Nucleus accumbens (tissue), 56 donors: ENCODE measurements at regions not wholly inside any gene's neighbourhood (a gene's known extent, or its start where the extent isn't known, plus 50 kb on each side); places are given as distances from the start of the nearest gene placed in this dataset.

ENCODE experiments used
- DNase-seq, 56 donors: peaks; one replicate each; lab custom pipeline; 2025; lab: John Stamatoyannopoulos, UW

DNA sequence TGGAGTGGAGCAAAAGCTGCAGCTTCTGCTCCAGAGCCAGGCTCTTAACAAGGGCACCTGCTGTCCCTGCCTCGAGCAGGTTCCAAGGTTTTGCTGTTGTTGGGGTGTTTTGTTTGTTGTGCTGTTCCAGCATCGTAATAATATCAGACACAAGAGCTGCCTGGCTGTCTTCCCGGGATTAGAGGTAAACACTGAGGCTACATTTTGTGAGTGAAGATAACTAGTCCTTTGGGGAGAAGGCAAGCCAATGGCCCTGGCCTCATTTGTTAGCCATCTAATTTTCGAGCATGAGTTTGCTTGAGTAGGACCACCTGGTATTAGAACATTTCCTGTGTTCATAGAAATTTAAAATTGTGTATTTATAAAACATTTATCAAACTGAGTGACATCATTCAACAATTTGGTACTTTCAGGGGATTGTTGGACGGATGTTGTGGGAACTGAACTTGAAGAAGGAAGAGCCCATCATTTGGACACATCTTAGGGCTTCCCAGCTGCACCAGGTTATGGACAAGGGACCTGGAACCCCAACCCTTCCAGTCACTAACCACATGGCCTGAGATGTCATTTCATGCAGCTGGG, 555.0 kb downstream of the TNS3 start:
- no peak for DNase-seq

DNA sequence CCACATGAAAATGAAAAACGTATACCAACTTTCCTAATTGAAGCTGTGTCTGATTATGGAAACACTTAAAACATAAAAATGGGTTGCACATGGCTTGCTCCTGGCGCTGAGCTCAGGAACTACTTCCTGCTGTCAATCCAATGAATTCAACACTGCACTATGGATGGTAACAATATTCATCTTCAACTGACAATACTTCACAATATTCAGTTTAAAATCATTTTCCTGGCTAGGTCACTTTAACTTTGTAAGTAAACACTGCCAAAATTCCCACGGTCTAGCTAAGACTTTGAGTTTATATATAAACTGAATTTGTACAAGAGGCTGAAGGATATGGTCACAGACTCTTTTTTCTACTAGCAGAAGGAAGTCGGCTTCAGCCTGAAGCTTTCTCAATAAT, 556.9 kb downstream of the TNS3 start:
- DNase-seq: no peak

DNA sequence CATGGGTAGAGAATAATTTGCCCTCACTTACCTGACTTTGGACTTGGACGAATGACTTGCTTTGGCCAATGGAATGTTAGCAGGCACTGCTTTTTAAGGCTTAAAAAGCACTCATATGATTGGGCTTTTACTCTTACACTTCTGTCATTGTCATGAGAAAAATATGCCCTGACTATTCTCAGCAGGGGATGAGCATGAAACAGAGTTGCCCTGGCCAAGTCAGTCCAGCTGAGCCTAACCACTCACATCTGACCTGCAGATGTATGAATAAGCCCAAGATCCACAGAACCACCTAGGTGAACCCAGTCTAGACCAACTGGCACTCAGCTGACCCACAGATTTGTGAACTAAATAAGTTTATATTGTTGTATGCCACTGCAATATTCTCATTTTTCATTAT, 573.5 kb downstream of the TNS3 start:
- no peak for DNase-seq

DNA sequence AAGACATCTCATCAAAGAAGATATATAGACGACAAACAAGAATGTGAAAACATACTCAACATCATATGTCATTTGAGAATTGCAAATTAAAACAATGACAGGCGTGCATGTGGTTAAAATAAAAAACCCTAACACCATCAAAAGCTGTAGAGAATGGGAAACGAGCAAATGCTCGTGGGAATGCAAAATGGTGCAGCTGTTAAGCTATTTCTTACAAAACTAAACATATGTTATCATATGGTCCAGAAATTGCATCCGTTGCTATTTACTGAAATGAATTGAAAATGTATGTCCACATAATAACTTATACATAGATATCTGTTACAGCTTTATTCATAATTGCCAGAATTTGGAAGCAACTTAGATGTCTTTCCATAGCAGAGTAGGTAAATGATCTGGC, 574.4 kb downstream of the TNS3 start:
- DNase-seq: no peak

DNA sequence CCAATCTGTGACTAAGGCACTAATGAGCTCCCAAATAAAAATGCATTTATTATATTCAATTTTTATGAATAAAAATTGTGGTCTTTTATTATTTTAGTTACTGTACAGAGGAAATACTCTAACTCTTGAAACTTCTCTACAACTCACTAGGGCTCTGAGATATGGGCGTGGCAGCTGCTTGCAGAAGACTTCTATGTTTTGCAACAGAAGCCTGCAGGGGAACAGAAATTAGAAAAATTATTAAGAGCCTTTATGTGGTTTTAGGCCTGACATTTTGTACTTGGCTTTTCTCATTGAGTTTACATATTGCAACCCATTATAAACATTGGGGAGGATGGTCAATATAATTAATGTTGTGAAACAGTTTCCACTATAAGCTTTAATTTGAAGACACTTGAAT, 581.4 kb downstream of the TNS3 start:
- no peak for DNase-seq

DNA sequence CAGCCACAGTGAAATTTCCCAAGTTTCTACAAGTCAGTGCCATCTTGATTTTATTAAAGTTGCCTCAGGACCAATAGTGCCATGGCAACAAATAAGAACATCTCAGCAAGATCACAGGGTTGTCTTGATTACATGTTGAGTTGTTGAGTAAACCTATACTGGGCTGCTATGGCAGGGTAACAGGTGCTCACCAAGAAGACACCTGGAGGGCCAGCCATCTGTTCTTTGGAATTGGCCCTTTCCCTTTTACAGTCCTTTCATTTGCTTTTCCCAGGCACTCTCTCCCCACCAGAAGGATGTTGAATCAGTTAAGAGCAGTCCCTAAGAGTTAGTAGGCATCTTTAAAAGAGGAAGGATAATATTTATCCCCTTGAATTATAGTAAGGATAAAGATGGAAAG, 582.0 kb downstream of the TNS3 start:
- no peak for DNase-seq

DNA sequence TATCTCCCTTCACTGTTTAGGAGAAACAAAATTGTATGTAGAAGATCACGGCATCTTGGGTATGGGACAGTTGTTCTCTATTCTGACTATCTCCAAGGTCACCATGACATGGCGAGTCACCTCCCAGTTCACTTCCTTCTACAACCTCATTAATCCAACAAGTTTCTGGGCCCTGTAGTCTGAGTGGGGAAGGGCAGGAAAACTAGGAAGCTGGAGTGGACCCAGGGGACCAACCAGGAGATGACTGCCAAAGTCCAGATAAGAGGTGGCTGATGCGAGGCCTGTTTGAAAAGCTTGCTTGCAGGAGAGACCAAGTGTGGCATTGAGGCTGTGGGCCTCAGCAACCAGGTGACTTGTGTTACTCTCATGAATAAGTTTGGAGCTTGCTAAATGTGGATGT, 584.9 kb downstream of the TNS3 start:
- no peak for DNase-seq

DNA sequence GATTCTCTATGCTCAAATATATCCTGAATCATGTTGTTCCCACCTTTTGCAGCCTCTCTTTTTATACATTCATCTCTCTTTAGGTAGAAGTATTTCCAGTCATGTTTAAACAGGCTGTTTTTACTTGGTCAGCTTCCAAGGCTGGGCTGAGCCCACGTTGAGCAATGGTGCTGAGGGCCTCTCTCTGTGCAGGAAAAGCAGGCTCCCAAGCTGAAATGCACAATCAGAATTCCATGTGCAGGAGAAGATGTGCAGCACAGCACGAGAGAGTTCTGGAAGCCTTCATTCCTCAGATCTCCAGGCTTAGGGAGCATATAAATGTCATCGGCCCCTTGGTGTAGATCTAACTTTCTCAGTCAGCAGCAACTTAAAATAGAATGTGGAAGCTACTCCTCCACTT, 588.5 kb downstream of the TNS3 start:
- no peak for DNase-seq

DNA sequence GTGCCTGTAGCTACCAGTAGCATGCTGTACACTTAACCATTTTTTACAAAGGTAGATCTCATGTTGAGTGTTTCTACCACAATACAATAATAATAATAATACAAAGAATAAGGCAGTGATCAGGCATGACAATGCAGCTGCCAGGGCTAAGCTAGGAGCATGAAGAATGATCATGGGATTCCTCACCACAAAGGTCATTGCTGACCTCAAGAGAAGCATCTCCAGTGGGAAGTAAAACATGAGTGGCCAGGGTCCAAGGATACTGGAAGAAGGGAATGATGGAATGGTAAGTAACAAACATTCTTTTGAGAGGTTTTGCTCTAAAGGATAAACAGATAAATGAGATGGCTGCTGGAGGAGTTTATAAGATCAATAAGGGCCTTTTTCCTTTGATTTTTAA, 591.1 kb downstream of the TNS3 start:
- no peak for DNase-seq

DNA sequence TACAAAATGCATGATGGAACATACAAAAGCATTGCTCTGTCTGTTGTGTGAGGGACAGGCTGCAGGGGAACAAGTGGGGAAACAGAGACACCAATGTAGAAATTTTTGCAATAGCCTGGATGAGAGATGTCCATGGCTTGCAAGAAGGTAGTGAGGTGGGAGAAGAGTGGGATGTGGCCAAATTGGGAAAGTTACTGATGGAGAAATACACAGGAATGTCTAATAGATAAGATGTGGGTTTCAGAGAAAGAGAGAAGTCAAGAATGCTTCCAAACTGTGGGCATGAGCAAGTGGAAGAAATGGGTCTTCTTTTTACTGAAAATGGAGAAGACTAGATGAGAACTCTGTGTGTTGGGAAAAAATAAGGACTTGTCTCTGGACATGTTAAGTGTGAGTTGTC, 592.7 kb downstream of the TNS3 start:
- no peak for DNase-seq

DNA sequence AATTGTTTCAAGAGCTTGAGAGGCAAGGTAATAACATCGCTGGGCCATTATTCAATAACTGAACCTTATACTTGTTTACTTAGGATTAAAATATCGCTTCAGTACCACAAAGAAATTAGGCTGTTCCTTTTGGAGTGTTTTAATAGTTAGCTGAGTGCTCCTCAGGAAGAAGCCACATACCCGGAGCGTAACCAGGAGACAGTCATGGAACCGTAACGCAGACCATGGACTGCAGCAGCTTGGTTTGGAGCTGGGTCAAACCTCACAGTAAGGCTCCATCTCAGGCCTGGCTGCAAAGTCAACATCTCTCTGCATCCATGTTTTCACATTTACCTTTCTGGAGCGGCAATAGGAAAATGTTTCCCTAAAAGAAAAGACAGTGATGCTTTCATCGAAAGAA, 599.0 kb downstream of the TNS3 start:
- no peak for DNase-seq

DNA sequence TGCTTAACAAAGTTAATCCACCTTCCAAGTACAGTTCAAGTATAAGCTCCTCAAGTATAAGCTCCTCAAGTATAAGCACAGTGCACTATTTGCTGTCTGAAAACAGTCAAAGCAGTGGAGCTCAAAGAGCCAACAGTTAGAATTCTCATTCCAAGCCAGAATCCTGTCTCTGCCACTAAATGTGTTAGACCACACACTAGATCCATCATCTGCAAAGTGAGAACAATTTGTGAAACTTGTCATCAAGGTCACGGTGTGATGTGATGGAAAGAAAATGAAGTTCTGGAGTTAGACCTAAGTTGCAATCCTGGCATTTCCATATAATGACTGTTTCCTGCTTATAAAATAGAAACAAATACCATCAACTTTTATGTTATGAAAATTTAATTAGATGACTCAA, 602.5 kb downstream of the TNS3 start:
- no peak for DNase-seq

DNA sequence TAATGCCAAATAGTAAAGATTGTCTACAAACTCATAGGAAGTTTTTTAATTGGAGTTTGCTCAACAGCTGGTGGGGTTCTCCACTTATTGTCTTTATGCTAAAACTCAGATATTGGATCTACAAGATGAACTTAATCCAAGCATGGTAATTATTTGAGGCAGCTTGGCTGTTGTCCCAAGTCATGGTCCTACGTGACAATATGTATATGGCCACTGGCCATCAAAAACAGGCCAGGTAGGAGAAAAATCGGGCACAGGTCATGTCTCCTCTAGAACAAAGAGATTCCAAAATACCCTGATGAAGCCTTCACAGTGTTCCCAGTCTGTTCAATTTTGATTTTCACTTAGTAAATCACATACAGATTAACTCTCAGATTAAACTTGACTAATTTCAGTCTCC, 606.4 kb downstream of the TNS3 start:
- DNase-seq: no peak

DNA sequence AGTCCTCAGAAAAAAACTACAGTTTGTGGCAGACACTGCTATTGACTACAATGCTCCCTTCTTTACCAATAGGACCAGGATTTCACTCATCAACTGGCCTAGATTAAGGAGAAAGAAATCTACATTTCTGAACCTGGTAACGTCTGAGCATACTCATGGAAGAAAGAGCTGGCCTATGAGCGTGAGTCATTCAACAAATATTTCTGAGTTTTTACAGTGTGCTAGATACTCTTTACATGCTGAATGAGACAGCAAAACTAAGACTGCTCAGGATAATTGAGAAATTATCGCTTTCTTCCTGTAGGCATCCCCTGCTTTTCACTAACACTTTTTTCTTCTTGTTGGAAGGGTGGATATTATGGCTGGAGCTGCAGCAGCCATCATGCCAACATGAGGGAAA, 609.7 kb downstream of the TNS3 start:
- no peak for DNase-seq

DNA sequence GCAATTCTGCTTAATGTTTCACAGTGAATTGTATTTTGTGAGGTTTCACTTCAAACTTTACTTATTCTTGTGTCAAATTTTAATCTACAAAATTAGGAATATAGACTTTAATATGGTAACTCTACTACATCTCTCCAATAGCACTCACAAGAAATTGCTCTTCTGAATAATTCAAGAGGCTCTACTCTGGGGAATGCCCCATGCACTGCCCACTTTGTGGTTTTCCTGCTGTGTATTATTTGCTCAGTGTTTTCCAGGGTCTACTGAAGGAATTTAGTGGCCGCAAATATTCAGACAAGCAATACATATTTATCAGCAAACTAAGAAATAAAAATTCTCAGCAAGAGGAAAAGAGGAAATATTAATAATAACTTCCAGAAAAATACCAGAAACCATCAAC, 611.4 kb downstream of the TNS3 start:
- no peak for DNase-seq

DNA sequence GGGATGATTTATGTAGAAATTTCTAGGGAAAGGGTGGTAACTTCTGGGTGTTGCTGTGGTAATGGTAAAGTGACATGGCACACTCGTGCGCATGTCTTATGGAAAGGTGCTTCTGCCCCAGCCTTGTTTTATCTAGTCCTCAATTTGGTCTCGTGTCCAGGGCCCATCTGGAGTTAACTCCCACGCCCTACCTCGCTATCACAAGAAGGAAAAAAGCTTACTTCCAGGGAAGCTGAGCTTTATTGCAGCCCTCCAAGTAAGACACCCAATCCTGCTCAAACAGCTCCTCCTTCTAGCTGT, 611.8 kb downstream of the TNS3 start:
- peak in 1 of 56 donors; percentile 10 for DNase-seq

DNA sequence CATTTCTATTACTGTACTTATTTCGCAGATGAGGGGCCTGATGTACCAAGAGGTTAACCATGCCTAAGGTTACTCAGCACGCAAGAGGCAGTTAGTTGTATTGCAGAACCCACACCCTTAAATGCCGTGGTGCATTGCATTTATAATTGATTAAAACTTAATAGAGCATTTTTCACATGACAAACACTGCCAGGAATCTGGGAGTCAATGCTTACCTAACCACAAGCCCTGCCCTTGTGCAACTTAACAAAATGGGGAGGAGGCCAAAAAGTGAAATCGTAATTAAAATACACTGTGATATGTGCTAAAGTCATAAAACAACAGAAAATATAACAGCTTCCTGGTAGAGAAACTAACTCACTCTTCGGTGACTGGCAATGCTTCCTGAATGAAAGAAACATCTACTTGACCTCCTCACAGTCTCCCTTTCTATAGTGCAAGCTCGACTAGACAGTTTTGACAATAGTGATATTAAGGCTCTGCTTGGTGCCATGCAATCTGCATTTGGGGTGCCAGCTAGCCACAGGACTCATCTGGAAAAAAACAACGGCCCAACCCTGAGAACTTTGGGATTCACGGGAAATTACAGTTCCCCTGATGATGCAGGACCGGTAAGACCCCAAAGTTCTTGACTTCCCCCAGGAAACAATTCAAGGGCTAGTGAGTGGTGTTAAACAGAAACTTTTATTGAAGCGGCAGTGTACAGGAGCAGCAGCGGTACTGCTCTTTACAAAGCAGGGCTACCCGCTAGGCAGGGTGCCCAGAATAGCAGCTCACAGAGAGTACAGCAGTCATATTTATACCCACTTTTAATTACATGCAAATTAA, 612.4 kb downstream of the TNS3 start:
- peak in 2 of 56 donors; percentile 5 to 8 for DNase-seq

DNA sequence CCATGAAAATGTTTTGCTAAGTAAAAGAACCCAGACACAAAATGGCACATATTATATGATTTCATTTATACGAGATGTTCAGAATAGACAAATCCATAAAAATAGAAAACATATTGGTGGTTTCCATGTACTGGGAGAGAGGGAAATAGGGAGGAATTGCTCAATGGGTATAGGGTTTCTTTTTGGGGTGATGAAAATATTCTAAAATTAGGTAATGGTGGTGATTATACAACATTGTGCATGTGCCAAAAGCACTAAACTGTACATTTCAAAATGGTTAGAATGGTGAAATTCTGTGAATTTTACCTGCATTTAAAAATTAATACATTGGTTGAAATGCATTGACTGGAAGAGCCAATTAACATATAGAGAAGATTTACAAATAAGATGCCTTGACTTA, 613.9 kb downstream of the TNS3 start:
- DNase-seq: no peak

DNA sequence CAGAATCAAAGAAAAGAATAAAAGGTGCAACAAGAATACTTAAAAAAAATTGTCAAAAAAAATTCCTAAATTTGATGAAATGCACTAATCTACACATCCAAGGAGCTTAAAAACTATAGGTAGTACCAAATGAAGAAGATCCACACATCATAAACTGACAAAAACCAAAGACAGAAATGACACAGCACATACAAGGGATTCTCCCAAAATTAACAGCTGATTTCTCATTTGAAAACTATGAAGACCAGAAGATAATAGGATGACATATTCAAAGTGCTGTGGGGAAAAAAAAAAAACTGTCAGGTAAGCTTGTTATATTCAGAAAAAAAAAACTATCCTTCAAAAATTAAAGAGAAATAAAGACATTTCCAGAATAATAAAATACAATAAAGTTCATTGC, 618.2 kb downstream of the TNS3 start:
- DNase-seq: no peak

DNA sequence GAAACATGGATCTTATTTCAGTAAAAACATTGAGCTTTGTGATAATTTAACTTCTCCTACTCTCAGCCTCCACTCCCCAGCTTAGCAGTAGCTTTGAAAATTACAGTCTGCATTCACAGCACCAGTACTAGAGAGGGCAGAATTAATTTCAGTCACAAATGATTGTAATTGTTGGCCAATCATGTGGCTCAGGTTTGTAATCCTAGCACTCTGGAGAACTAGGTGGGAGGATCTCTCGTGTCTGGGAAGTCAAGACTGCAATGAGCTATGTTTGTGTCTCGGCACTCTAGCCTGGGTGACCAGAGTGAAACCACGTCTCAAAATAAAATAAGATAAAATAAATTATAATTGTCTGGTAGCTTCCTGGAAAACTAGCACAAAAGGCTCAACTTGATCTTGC, 620.9 kb downstream of the TNS3 start:
- no peak for DNase-seq

DNA sequence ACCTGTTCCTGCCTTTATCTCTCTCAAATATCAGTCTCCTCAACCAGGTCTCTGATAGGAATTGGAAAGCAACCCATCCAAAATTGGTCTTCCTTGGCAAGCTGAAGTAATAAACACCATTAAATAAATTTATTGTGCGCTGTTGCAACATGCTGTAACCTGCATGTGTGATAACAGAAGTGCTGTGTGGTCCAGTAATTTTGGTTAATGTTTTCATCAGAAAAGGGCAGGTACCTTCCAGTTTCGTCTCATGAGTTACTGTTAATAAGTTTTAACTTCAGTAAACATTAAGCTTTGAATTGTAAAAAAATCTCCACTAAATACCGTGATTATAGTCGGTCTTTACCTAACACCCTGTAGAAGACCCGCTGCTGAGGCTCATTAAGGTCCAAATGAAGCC, 624.7 kb downstream of the TNS3 start:
- no peak for DNase-seq

DNA sequence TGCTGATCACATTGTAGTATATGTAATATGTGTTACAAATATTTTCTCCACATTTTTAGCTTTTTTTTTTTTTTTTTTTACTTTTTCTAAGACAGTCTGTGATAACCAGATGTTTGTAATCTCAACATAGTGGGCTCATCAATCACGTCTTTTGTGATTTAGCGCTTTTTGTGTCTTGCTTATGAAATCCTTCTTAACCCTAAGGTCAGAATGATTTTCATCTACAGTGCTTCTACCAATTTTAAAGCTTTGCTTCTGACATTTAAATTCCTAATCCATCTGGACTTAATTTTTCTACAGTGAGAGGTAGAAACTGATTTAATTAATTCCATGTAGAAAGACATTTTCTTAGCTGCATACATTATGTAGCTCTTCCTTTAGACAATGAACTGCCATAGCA, 626.4 kb downstream of the TNS3 start:
- no peak for DNase-seq

DNA sequence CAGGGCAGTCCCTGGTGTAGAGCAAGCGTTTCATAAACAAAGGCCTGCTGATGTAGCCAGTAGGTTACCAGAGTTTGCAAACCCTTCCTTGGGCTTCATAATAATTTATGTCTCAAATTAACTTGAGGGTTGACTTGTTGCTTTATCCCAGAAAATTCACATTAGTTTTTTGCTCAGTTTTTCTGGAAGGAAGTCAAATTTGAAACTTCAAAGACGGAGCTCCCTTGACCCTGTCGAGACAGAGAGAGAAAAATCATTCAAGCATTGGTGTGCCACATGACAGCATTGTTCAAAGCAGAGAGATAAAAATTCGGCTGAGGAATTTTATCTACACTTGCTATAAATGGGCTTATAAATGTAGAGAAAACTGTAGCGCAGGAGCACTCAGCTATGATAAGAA, 627.7 kb downstream of the TNS3 start:
- DNase-seq: no peak
